GM12864 (cell line): ENCODE measurements at regions not wholly inside any gene's neighbourhood (a gene's known extent, or its start where the extent isn't known, plus 50 kb on each side); places are given as distances from the start of the nearest gene placed in this dataset.

Experiments used
- DNase-seq: peaks from one replicate; pipeline ENCODE4 v3.0.0-alpha.2; 2011; ENCODE audit warnings: low read depth
- H3K4me3 ChIP-seq: 2 replicates; pipeline ENCODE4 v1.5.1; 2011; ENCODE audit warnings: mild to moderate bottlenecking, low read depth, low read length, control low read depth
- TF ChIP-seq, protein P1 (sequence below): IDR thresholded peaks from 2 replicates; pipeline ENCODE4 v1.5.1; 2011; ENCODE audit warnings: low read depth, mild to moderate bottlenecking, moderate library complexity, low read length, control low read depth, inconsistent platforms; ENCODE audit errors: missing control alignments

DNA sequence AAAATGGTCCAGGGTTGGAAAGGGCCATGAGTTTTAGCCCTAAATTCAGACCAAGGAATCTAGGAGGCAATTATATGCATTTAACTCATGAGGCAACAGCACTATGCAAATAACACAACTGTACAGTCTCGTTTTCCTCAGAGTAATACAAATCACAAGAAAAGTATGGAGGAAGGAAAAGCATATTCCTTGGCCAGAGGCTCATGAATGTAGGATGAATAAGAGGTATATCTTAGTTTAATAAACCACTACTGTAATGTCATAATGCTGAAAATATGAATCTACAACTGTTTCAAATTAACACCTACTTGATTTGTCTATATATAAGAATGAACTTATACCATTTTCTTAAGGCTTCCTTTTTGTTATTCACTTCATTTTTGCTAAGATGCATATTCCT lies 252.5 kb upstream of the TANK start:
- no peak overlapping the region for H3K4me3 ChIP-seq
- TF ChIP-seq, protein P1, sequence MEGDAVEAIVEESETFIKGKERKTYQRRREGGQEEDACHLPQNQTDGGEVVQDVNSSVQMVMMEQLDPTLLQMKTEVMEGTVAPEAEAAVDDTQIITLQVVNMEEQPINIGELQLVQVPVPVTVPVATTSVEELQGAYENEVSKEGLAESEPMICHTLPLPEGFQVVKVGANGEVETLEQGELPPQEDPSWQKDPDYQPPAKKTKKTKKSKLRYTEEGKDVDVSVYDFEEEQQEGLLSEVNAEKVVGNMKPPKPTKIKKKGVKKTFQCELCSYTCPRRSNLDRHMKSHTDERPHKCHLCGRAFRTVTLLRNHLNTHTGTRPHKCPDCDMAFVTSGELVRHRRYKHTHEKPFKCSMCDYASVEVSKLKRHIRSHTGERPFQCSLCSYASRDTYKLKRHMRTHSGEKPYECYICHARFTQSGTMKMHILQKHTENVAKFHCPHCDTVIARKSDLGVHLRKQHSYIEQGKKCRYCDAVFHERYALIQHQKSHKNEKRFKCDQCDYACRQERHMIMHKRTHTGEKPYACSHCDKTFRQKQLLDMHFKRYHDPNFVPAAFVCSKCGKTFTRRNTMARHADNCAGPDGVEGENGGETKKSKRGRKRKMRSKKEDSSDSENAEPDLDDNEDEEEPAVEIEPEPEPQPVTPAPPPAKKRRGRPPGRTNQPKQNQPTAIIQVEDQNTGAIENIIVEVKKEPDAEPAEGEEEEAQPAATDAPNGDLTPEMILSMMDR: no peak
- DNase-seq: no peak

DNA sequence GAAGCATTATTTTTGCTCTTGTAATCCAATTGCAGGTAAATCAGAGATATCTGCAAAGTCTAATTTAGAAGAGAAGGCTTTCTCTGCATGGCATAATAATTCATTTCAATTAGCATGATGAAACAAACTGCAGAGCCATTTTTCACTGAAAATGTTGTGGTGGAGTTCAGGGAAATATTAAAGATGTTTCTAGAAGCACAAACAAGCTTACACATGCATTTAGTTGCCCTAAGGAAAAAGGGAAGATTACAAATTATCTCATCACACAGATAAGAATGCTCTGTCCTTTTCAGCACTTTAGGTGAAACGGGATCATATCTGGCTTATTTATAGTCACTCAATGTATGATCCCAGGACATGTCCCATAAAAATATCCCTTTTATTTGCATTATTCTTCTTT lies 252.1 kb upstream of the TANK start:
- H3K4me3 ChIP-seq: no peak overlapping the region
- no peak for DNase-seq
- TF ChIP-seq, protein P1: no peak

DNA sequence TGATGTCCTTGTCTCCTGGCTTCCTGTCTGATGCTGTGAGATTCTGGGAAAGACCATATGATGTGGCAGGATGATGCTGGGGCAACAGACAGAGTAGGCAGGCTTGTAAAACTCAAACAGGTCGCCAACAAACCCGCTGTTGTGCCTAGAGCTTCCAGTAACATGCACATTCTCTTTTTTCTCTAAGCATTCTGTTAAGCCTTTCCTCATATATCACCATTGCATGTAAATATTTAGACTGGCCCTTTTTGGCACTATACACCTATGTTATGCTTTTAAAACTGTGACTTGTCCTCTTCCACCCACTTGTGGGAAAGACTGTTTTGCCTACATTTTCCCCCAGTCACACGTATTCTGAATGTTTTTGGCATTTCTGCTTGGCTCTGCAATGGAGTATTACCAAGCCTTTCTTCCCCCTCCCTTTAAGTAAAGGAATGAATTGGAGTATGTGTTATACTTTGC lies 250.4 kb upstream of the TANK start:
- TF ChIP-seq, protein P1: no peak
- DNase-seq: no peak
- no peak overlapping the region for H3K4me3 ChIP-seq

DNA sequence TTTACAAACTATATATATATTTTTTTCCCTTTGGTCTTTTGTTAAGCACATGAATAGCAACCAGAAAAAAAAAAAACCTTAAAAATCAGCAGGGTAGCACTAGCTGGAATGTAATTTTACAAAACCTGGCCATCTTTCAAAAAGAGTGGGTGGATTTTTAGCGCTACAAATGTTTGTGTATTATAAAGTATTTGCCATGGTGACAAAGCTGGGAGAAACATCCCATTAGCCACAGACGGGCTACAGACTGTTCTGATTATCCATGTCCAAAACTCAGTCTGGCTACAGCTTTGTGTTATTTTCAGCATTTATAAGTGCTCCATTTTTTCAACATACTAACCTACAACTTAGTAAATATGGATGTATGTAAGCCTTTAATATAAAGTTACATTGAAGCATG lies 249.5 kb upstream of the TANK start:
- no peak for DNase-seq
- TF ChIP-seq, protein P1: no peak
- no peak overlapping the region for H3K4me3 ChIP-seq

DNA sequence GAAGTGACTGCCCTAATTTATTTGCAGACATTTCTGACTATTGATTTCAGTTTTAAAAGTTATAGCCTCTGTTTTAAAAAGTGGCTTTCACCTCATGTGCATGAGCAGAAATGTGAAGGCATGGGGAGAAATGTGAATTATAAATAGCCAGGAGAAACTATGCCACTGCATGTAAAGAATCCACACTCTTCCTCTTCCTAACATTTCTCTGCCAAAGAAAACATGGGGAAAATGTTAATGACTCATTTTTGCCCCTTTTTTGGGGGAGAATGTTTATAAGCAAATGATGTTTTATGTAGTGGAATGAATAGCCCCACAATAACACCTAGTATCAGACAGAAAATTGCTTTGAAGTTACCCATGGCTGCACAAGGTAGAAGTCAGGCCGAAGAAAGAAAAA lies 249.0 kb upstream of the TANK start:
- TF ChIP-seq, protein P1: no peak
- H3K4me3 ChIP-seq: no peak overlapping the region
- DNase-seq: no peak

DNA sequence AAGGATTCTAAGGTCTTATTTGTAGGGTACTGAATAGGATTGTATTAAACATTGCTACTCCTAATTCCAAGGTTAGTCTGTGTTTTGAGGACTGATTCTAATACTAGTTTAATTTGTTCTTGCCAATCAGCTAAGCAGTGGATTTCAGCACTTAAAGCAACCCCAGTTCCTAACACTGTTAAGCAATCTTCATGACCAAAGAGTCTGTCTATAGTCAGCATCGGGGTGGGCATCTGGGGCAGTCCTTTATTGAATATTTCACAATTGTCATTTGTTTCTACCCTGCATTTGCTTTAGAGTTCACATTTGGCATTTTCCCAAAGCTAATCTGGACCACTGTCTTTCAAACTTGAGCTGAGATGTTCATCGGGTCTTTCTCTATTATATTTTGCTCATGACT lies 248.0 kb upstream of the TANK start:
- DNase-seq: no peak

DNA sequence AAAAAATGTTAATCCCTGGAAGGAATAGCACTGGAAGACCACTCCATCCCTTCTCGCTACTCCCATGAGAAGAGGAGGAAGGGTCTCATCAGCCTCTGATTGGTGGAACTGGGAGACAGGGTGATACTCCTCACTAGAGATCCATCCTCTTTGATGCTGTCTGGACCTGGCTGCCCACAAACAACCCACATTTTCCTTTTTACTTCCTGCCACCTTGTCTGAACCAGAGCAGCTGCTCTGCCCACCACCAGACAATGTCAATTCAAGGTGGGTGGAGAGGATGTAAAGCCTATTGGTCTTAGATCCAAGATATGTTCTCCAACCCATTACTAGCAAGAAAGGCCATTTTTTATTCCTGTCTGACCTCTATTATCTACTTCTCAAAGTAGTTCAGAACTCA lies 246.9 kb upstream of the TANK start:
- no peak for DNase-seq
- TF ChIP-seq, protein P1: no peak
- no peak overlapping the region for H3K4me3 ChIP-seq

More for the DNA sequence above, 248.0 kb upstream of the TANK start:
- H3K4me3 ChIP-seq: no peak overlapping the region
- TF ChIP-seq, protein P1: no peak
